Stimulated activated CD8-positive, alpha-beta memory T cell treated with anti-CD3 and anti-CD28 coated beads, Interleukin-4, amount 100 ng/mL, for 48 hours (primary cell): ENCODE measurements at regions not wholly inside any gene's neighbourhood (a gene's known extent, or its start where the extent isn't known, plus 50 kb on each side); places are given as distances from the start of the nearest gene placed in this dataset.
"Not testable (repeated sequence)": the region's sequence is repeated elsewhere in the genome, so short reads cannot be mapped to it uniquely, and the experiment has no call there.

Experiments
- DNase-seq: peaks from one replicate; pipeline ENCODE4 v3.0.0-alpha.2; 2020

- no peak for DNase-seq
These were observed 603.7 kb upstream of the LUZP2 start for GRCh38 chr11:23893126-23893525.

GRCh38 chr11:23897453-23898286, 599.2 kb upstream of the LUZP2 start:
- DNase-seq, result no peak

- DNase-seq, result no peak
These were observed 593.7 kb upstream of the LUZP2 start for GRCh38 chr11:23903044-23903704.

GRCh38 chr11:23919455-23919854, 577.4 kb upstream of the LUZP2 start:
- DNase-seq, result no peak

DNA sequence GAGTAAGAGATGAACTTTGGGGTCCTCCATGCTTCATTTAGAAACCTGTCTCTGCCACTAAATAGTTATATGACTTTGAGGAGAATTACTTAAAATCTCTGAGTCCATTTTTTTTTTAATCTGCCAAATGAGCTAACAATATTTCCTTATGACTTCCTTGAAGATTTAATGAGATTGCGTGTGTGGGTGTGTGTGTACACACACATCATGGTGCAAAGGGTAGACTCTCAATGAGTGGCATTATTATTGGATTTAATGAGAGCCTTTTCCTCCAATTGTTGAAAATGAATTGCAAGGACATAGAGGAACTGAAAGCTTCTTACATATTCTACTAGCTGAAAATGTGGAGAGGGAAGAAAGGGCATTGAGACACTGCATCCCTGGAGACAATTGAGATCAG, 573.5 kb upstream of the LUZP2 start:
- DNase-seq, result no peak

- no peak for DNase-seq
These were observed 572.6 kb upstream of the LUZP2 start for GRCh38 chr11:23924226-23924625.

GRCh38 chr11:23931443-23931842, 565.4 kb upstream of the LUZP2 start:
- no peak for DNase-seq

DNA sequence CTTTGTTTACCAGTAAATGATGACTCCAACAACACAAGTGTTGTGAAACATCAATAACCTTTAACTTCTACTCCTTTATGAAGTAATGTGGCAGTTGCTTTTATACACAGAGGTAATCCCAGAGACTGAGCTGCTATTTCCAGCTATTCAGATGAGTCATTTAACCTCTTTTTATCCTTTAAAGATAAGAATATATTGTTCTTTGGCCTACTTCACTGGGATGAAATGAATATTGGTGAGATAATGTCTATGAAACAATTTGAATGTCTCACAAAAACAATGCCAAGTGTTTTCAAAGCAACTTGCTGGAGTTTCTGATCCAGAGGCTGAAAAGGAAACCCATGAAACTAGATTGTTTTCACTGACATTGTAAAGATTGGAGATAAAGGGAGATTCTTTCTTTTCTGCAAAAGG, 564.4 kb upstream of the LUZP2 start:
- no peak for DNase-seq

DNA sequence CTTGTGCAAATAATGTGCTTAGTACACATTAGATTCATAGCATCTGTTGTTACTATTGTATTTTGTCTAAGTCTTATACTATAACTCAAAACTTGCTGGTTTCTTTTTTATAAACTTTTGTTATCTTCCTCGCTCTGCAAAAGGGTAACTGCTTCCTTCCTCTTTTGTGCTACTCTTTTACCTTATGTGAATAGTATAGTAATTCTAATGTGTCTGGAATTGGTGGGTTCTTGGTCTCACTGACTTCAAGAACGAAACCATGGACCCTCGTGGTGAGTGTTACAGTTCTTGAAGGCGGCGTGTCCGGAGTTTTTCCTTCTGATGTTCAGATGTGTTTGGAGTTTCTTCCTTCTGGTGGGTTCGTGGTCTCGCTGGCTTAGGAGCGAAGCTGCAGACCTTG, 563.1 kb upstream of the LUZP2 start:
- no peak for DNase-seq

DNA sequence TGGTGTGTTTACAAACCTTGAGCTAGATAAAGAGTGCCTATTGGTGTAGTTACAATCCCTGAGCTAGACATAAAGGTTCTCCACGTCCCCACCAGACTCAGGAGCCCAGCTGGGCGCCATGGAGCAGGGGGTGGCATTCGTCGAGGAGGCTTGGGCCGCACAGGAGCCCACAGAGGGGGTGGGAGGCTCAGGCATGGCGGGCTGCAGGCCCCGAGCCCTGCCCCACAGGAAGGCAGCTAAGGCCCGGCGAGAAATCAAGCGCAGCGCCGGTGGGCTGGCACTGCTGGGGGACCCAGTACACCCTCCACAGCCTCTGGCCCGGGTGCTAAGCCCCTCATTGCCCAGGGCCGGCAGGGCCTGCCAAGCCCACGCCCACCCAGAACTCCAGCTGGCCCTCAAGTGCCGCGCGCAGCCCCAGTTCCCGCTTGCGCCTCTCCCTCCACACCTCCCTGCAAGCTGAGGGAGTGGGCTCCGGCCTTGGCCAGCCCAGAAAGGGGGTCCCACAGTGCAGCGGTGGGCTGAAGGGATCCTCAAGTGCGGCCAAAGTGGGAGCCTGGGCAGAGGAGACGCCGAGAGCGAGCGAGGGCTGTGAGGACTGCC, 562.1 kb upstream of the LUZP2 start:
- not testable (repeated sequence) for DNase-seq

DNA sequence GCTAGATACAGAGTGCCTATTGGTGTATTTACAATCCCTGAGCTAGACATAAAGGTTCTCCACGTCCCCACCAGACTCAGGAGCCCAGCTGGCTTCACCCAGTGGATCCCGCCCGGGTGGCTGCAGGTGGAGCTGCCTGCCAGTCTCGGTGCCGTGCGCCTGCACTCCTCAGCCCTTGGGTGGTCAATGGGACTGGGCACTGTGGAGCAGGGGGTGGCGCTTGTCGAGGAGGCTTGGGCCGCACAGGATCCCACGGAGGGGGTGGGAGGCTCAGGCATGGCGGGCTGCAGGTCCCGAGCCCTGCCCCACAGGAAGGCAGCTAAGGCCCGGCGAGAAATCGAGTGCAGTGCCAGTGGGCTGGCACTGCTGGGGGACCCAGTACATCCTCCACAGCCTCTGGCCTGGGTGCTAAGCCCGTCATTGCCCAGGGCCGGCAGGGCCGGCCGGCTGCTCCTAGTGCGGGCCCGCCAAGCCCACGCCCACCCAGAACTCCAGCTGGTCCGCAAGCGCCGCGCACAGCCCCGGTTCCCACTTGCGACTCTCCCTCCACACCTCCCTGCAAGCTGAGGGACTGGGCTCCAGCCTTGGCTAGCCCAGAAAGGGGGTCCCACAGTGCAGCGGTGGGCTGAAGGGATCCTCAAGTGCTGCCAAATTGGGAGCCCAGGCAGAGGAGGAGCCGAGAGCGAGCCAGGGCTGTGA, 554.6 kb upstream of the LUZP2 start:
- not testable (repeated sequence) for DNase-seq

DNA sequence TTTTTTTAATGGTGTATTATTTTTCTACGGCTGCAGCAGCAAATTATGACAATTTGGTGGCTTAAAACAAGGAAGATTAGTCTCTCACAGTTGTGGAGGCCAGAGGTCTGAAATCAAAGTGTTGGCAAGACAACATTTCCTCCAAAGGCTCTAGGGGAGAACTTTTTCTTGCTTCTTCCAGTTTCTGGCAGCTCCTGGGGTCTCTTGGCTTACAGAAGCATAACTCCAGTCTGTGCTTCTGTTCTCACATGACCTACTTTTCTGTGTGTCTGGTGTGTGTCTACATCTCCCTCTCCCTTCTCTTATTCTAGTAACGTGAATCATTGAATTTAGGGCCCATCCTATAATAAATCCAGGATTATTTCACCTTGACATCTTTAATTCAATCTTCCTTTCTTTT, 551.9 kb upstream of the LUZP2 start:
- DNase-seq, result no peak

DNA sequence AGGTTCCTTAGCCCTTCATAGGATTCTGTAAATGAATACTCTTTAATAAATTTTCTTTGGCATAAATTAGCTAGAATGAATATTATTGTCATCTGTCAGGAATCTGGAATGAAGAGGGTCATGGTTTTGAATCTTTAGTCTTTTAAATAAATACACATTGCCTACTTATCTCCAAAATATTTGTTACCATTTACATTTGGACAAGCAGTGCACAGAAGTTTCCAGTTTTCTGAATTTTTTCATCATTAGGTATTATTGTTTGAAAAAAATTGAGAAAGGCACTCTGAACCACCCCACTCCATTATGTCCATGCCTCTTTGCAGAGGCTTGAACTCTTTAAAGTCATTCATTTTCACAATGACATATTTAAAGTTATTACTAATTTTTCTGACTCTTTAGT, 549.0 kb upstream of the LUZP2 start:
- DNase-seq, result no peak

- DNase-seq, result no peak
These were observed 548.0 kb upstream of the LUZP2 start for GRCh38 chr11:23948851-23949250.

GRCh38 chr11:23953951-23954710, 542.7 kb upstream of the LUZP2 start:
- no peak for DNase-seq

GRCh38 chr11:23954730-23955129, 542.1 kb upstream of the LUZP2 start:
- DNase-seq, result no peak

DNA sequence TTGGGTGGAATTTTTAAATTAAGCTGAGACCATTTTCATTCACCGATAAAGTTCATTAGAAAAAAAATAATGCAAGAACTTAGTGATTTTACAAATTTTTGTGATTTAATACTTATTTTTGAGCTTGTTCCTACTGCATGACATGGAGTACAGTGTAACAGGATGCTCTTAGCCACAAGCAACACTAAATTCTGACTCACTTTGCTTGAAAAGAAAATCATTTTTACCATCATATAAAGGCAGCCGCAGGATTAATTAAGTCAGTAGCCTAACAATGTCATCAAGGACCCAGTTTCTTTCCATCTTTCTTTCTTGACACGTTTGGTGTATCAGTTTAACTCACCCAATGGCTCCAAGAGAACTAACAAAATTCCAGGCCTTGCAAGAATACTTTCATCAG, 540.3 kb upstream of the LUZP2 start:
- no peak for DNase-seq

DNA sequence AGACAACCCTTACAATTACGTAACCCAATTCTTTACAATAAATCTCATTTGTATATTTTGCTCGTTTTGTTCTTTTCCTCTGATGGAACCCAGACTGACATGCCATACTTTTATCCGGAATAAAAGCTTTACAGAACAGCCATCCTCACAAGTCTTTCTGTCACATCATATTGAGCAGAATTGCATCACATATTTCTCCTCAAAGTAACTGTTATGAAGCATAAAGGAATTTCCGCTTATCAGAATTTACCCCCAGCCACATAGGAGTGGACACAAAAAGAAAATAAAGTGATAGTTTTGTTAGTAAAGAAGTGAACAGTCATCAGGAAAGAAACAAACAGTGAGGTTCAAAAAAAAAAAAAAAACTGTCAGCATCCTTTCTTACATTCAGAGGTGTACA, 539.5 kb upstream of the LUZP2 start:
- DNase-seq, result no peak

DNA sequence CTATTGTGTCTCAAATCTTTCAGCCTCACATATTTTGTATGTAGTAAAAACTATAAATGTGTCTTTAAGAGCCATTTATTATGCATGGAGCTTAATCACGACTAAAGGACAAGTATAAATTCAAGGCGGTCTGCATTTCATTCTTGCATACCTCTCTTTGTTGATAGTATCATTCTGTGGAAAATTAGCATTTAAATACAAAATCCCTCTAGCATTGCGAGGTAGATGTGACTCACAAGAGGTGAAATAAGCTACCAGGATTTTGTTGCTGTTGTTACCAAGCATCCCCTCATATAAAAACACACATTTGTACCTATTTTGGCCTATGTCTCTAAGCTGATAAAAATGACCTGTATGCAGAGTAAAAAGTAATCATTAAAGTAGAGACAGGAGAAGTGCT, 537.4 kb upstream of the LUZP2 start:
- DNase-seq, result no peak

DNA sequence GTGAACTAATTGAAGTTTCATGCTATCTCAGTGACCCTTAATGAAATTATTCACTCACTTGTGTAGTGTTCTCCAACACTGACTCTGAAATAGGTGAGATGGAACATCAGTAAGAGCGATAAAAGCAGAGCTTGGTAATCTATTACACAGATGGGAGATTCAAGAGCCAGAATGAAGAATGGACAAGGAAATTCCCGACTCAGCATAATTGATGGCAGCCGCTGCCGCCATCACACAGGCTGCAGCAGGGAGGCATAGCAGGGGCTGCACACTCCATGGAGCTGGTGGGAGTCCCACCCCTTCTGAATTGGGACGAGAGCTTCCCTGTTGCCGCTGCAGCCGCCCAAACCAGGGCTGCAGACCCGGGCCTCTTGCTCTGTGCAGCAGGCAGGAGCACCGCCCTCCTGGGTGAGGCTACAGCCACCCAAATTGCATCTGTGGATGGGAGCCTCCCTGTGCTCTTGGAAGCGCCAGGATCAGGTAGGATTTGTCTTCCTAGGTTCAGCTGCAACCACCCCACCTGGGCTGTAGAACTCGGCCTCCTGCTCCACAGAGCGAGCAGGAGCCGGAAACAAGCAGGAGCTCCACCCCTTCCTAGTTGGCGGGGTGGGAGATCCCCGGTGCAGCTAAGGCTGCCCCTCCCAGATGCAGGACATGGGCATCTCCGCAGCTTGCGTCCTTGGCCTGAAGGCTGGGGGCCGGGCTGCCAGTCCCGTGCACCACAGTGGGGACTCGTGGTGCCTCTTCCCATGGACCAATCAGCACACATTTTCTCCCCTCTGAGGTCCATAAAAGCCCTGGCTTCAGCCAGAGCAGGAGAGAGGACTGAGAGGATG, 535.1 kb upstream of the LUZP2 start:
- no peak for DNase-seq

GRCh38 chr11:23973244-23973643, 523.6 kb upstream of the LUZP2 start:
- no peak for DNase-seq

DNA sequence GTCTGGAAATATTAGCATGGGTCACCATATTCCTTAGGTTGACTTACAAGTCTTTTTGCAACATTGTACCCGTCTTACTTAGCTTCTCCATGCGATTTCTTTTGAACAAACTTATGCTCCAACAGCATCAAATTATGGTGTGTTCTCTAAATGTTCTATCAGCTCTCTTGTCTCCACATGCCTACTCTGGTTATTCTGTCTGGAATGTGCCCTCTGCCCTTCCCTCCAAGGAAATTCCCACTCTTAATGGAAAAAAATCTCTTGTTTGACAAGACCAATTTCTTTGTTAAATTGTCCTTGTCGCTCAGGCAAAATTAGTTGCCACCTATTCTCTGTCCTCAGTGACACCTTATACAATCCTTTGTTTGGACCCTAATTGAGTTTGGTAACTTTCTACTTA, 522.8 kb upstream of the LUZP2 start:
- no peak for DNase-seq
